Heart left ventricle (tissue), 16 donors: ENCODE measurements at regions not wholly inside any gene's neighbourhood (a gene's known extent, or its start where the extent isn't known, plus 50 kb on each side); places are given as distances from the start of the nearest gene placed in this dataset.

ENCODE experiments used
- ATAC-seq, 4 donors: fragments of 200-7000 bp; cut with Tn5 transposase; one replicate each; pipeline ENCODE4 v1.9.1; 2020 to 2022; ENCODE audit warnings: moderate library complexity in 4 of 4, mild to moderate bottlenecking in 3 of 4, moderate number of reproducible peaks in 1 of 4
- DNase-seq, 5 donors: peaks; one replicate each; pipeline ENCODE4 v3.0.0-alpha.2; 2020
- H3K27ac ChIP-seq, 12 donors: fragments of 200-600 bp; sonication (generic) in 4 of 12; one replicate each; pipeline versions ENCODE4 v1.5.0 to v1.8.0; 2016 to 2022; ENCODE audit warnings: mild to moderate bottlenecking in 2 of 12
- H3K27me3 ChIP-seq, 9 donors: fragments of 200-600 bp; sonication (generic) in 2 of 9; one replicate each; pipeline versions ENCODE4 v1.5.1 to v1.8.0; 2016 to 2022; ENCODE audit warnings: mild to moderate bottlenecking in 3 of 9
- H3K36me3 ChIP-seq, 9 donors: fragments of 200-600 bp; sonication (generic) in 2 of 9; one replicate each; pipeline versions ENCODE4 v1.5.0 to v1.8.0; 2018 to 2022; ENCODE audit warnings: mild to moderate bottlenecking in 2 of 9
- H3K4me1 ChIP-seq, 12 donors: fragments of 200-600 bp; sonication (generic) in 4 of 12; one replicate each; pipeline versions ENCODE4 v1.5.0 to v1.8.0; 2016 to 2022; ENCODE audit warnings: mild to moderate bottlenecking in 3 of 12
- H3K4me3 ChIP-seq, 12 donors: fragments of 200-600 bp; sonication (generic) in 4 of 12; one replicate each; pipeline versions ENCODE4 v1.5.0 to v1.8.0; 2017 to 2022; ENCODE audit warnings: mild to moderate bottlenecking in 9 of 12, moderate library complexity in 4 of 12
- H3K9me3 ChIP-seq, 12 donors: fragments of 200-600 bp; sonication (generic) in 4 of 12; one replicate each; pipeline versions ENCODE4 v1.5.0 to v1.8.0; 2016 to 2022; ENCODE audit warnings: mild to moderate bottlenecking in 1 of 12
- POLR2A ChIP-seq, 2 donors: fragments of 450-650 bp; IDR thresholded peaks; one replicate each; pipeline ENCODE4 v1.6.1; 2017; ENCODE audit warnings: antibody characterized with exemption in 2 of 2, mild to moderate bottlenecking in 2 of 2, moderate library complexity in 2 of 2
- WGBS, 4 donors: extraction: QIAGEN DNeasy Blood & Tissue Kit in 2 of 4; methylation state at CpG; one replicate each; pipeline versions ENCODE4 v1.1.5 to v1.1.7; 2013 to 2018; 5-methylcytosine and 5-hydroxymethylcytosine counted together
- intact Hi-C, 10 donors: fragments of 100-400 bp; cut with DNase I; formaldehyde crosslinking; loops; one replicate each; pipeline versions ENCODE4 v1.11.1 to v1.14.2; 2022
- TF ChIP-seq, protein P1 (sequence below), 12 donors: fragments of 200-600 bp; sonication (generic) in 4 of 12; IDR thresholded peaks; one replicate each; pipeline versions ENCODE4 v1.5.0 to v1.8.0; 2018 to 2022; ENCODE audit warnings: antibody characterized with exemption in 12 of 12, mild to moderate bottlenecking in 5 of 12
- donor health status: ischemic (EF 13 %, LVEDD 7.1; RV severe dilation, severe dysfunction).
- donor health status: healthy with polysubstance abuse.
- donor health status: DM: no; HTN: yes; CAD: no.
- donor health status: DM: no; HTN: no; CAD: no.
- donor health status: ischemic (EF 25% LVEDD 6.9; RV normal size, moderate dysfunction).
- donor health status: ischemic (EF 25% LVEDD 5.7; RV mildly dilated, moderate dysfunction).
- donor health status: healthy.
- donor health status: DM: yes; HTN: yes; CAD: no.
- donor health status: ischemic (EF 35%, LVEDD 5.7; RV mildly dilated, moderate dysfunction).
- donor health status: nonischemic (EF 11% LVEDD 7.7; RV severe dilation, severe dysfunction).
- donor health status: DM: yes; HTN: yes; CAD: no.
- donor health status: PGD.
- donor health status: ischemic (EF 29% LVEDD 5.4; RV normal size, mild dysfunction).
- donor health status: nonischemic (EF 23%, LVEDD 6.1; RV moderate dilation, normal function).

- no peaks in the 10 kb centered on the region for H3K9me3 ChIP-seq
- H3K27ac ChIP-seq: no peak overlapping the region
- H3K4me3 ChIP-seq: no peak overlapping the region
- DNase-seq (no peak), ATAC-seq (no peak)
- TF ChIP-seq, protein P1, sequence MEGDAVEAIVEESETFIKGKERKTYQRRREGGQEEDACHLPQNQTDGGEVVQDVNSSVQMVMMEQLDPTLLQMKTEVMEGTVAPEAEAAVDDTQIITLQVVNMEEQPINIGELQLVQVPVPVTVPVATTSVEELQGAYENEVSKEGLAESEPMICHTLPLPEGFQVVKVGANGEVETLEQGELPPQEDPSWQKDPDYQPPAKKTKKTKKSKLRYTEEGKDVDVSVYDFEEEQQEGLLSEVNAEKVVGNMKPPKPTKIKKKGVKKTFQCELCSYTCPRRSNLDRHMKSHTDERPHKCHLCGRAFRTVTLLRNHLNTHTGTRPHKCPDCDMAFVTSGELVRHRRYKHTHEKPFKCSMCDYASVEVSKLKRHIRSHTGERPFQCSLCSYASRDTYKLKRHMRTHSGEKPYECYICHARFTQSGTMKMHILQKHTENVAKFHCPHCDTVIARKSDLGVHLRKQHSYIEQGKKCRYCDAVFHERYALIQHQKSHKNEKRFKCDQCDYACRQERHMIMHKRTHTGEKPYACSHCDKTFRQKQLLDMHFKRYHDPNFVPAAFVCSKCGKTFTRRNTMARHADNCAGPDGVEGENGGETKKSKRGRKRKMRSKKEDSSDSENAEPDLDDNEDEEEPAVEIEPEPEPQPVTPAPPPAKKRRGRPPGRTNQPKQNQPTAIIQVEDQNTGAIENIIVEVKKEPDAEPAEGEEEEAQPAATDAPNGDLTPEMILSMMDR (IDR thresholded peaks at IDR 0.05): no peak
- intact Hi-C loops: no loop called here
- no peaks in the 10 kb centered on the region for H3K36me3 ChIP-seq
- WGBS, 4 donors: 69 to 87% (median 82%) methylated on average over 1 of the region's 1 CpG
- no peaks in the 10 kb centered on the region for H3K4me1 ChIP-seq
- H3K27me3 ChIP-seq: peaks cover 0 to 3% (median 0%) of the 10 kb centered on the region in 9 donors
Measured at GRCh38 chrX:139172731-139173130, 357.8 kb upstream of the F9 start.

GRCh38 chrX:139170526-139171173 lies 359.9 kb upstream of the F9 start:
- Histone ChIP-seq H3K9me3 (no peaks in the 10 kb centered on the region), H3K4me3 (no peak overlapping the region), H3K27ac (no peak overlapping the region), H3K36me3 (no peaks in the 10 kb centered on the region), H3K4me1 (no peaks in the 10 kb centered on the region), H3K27me3 (no peaks in the 10 kb centered on the region)
- intact Hi-C loops: no loop called here
- ATAC-seq (no peak), DNase-seq (no peak)
- TF ChIP-seq, protein P1 (IDR thresholded peaks at IDR 0.05): no peak
- no peak for TF ChIP-seq POLR2A (IDR thresholded peaks at IDR 0.05)
- 57 to 89% (median 77%) methylated on average over 5 of the region's 5 CpGs for WGBS, 4 donors

DNA sequence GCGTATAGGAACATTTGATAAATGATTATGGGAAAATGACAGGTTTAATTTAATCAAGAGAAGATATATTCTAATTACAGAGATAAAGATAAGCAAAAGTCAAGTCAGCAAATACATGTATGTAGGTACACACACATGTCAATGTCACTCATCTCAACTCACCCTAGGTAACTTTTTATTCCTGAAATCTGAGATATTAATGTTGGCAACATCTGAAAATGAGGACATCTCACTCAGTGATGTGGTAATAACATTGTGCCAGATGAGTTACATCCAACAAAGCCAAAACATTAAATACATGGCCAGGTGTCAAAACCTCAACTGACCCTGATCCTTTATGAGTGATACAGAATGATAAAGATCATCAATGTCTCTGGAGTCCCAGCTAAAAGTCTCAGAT lies 363.3 kb upstream of the F9 start:
- no peaks in the 10 kb centered on the region for H3K9me3 ChIP-seq
- no peaks in the 10 kb centered on the region for H3K36me3 ChIP-seq
- DNase-seq: no peak
- no peak for ATAC-seq
- no peaks in the 10 kb centered on the region for H3K27me3 ChIP-seq
- H3K27ac ChIP-seq: no peak overlapping the region
- intact Hi-C loops: no loop called here
- 71 to 92% (median 81%) methylated on average over 1 of the region's 1 CpG for WGBS, 4 donors
- TF ChIP-seq POLR2A (IDR thresholded peaks at IDR 0.05): no peak
- TF ChIP-seq, protein P1 (IDR thresholded peaks at IDR 0.05): no peak
- no peak overlapping the region for H3K4me3 ChIP-seq
- no peaks in the 10 kb centered on the region for H3K4me1 ChIP-seq

GRCh38 chrX:139158256-139158655 lies 372.3 kb upstream of the F9 start:
- no peak for ATAC-seq

More at GRCh38 chrX:139158256-139158655, 372.3 kb upstream of the F9 start:
- DNase-seq: no peak
- Histone ChIP-seq H3K4me1 (no peaks in the 10 kb centered on the region), H3K27ac (no peak overlapping the region), H3K4me3 (no peak overlapping the region), H3K36me3 (no peaks in the 10 kb centered on the region), H3K9me3 (no peaks in the 10 kb centered on the region), H3K27me3 (peaks cover 0 to 15% (median 0%) of the 10 kb centered on the region in 9 donors)
- TF ChIP-seq, protein P1 (IDR thresholded peaks at IDR 0.05): no peak
- TF ChIP-seq POLR2A (IDR thresholded peaks at IDR 0.05): no peak
- intact Hi-C loops: no loop called here
- 36 to 90% (median 68%) methylated on average over 2 of the region's 2 CpGs for WGBS, 4 donors
